HEK293 (cell line): ENCODE measurements at regions not wholly inside any gene's neighbourhood (a gene's known extent, or its start where the extent isn't known, plus 50 kb on each side); places are given as distances from the start of the nearest gene placed in this dataset.
A peak's percentile ranks its signal among the peaks of the same experiment; 100 is the strongest.

Experiments
- GLI4 ChIP-seq: fragments of 450-650 bp; formaldehyde crosslinking; IDR thresholded peaks from 2 replicates; pipeline ENCODE4 v1.5.1; 2016; ENCODE audit warnings: missing biosample characterization, missing genetic modification characterization
- OVOL3 ChIP-seq: fragments of 450-650 bp; formaldehyde crosslinking; IDR thresholded peaks from 2 replicates; pipeline ENCODE4 v1.5.1; 2016; ENCODE audit warnings: missing biosample characterization, missing genetic modification characterization
- RBAK ChIP-seq: fragments of 450-650 bp; formaldehyde crosslinking; IDR thresholded peaks from 2 replicates; pipeline ENCODE4 v1.5.1; 2016; ENCODE audit warnings: missing biosample characterization, missing genetic modification characterization
- SCRT2 ChIP-seq: fragments of 450-650 bp; formaldehyde crosslinking; IDR thresholded peaks from 2 replicates; pipeline ENCODE4 v1.5.1; 2016; ENCODE audit warnings: missing biosample characterization, missing genetic modification characterization
- SP2 ChIP-seq: fragments of 450-650 bp; formaldehyde crosslinking; IDR thresholded peaks from 2 replicates; pipeline ENCODE4 v1.5.1; 2016; ENCODE audit warnings: missing biosample characterization, missing genetic modification characterization
- WT1 ChIP-seq: fragments of 450-650 bp; formaldehyde crosslinking; IDR thresholded peaks from 2 replicates; pipeline ENCODE4 v1.5.1; 2016; ENCODE audit warnings: missing biosample characterization, missing genetic modification characterization
- YY2 ChIP-seq: fragments of 450-650 bp; formaldehyde crosslinking; IDR thresholded peaks from 2 replicates; pipeline ENCODE4 v1.5.1; 2016; ENCODE audit warnings: missing biosample characterization, missing genetic modification characterization
- ZBTB11 ChIP-seq: fragments of 450-650 bp; formaldehyde crosslinking; conservative IDR thresholded peaks from 2 replicates; pipeline ENCODE4 v1.5.1; 2016; ENCODE audit warnings: low read depth, missing biosample characterization, missing genetic modification characterization
- ZBTB17 ChIP-seq: fragments of 450-650 bp; formaldehyde crosslinking; IDR thresholded peaks from 2 replicates; pipeline ENCODE4 v1.5.1; 2016; ENCODE audit warnings: missing biosample characterization, missing genetic modification characterization
- ZBTB26 ChIP-seq: fragments of 450-650 bp; formaldehyde crosslinking; optimal IDR thresholded peaks from 2 replicates; pipeline ENCODE3; 2016; ENCODE audit warnings: missing biosample characterization, mild to moderate bottlenecking, missing genetic modification characterization
- ZBTB8A ChIP-seq: fragments of 450-650 bp; formaldehyde crosslinking; IDR thresholded peaks from 2 replicates; pipeline ENCODE4 v1.5.1; 2016; ENCODE audit warnings: missing biosample characterization, missing genetic modification characterization
- ZFP37 ChIP-seq: fragments of 450-650 bp; formaldehyde crosslinking; IDR thresholded peaks from 2 replicates; pipeline ENCODE4 v1.5.1; 2016; ENCODE audit warnings: missing biosample characterization, missing genetic modification characterization
- ZFP69B ChIP-seq: fragments of 450-650 bp; formaldehyde crosslinking; IDR thresholded peaks from 2 replicates; pipeline ENCODE4 v1.5.1; 2016; ENCODE audit warnings: missing biosample characterization, missing genetic modification characterization
- ZNF114 ChIP-seq: fragments of 450-650 bp; formaldehyde crosslinking; IDR thresholded peaks from 2 replicates; pipeline ENCODE4 v1.5.0; 2017; ENCODE audit warnings: missing biosample characterization, missing genetic modification characterization
- ZNF157 ChIP-seq: fragments of 450-650 bp; formaldehyde crosslinking; IDR thresholded peaks from 2 replicates; pipeline ENCODE4 v1.5.1; 2016; ENCODE audit warnings: missing biosample characterization, missing genetic modification characterization
- ZNF18 ChIP-seq: fragments of 450-650 bp; formaldehyde crosslinking; IDR thresholded peaks from 2 replicates; pipeline ENCODE4 v1.5.1; 2016; ENCODE audit warnings: missing biosample characterization, missing genetic modification characterization
- ZNF184 ChIP-seq: fragments of 450-650 bp; IDR thresholded peaks from 2 replicates; pipeline ENCODE4 v1.5.1; 2018; ENCODE audit warnings: missing biosample characterization, mild to moderate bottlenecking, missing genetic modification characterization
- ZNF202 ChIP-seq: fragments of 450-650 bp; formaldehyde crosslinking; IDR thresholded peaks from 2 replicates; pipeline ENCODE4 v1.5.1; 2016; ENCODE audit warnings: missing biosample characterization, missing genetic modification characterization, borderline replicate concordance
- ZNF221 ChIP-seq: fragments of 450-650 bp; formaldehyde crosslinking; IDR thresholded peaks from 2 replicates; pipeline ENCODE4 v1.5.1; 2017; ENCODE audit warnings: missing biosample characterization, missing genetic modification characterization, borderline replicate concordance
- ZNF23 ChIP-seq: fragments of 450-650 bp; formaldehyde crosslinking; IDR thresholded peaks from 2 replicates; pipeline ENCODE4 v1.5.1; 2016; ENCODE audit warnings: missing biosample characterization, missing genetic modification characterization, borderline replicate concordance
- ZNF266 ChIP-seq: fragments of 450-650 bp; formaldehyde crosslinking; IDR thresholded peaks from 2 replicates; pipeline ENCODE4 v1.5.1; 2016; ENCODE audit warnings: missing biosample characterization, missing genetic modification characterization, low read depth
- ZNF350 ChIP-seq: fragments of 450-650 bp; formaldehyde crosslinking; IDR thresholded peaks from 2 replicates; pipeline ENCODE4 v1.5.0; 2017; ENCODE audit warnings: missing biosample characterization, mild to moderate bottlenecking, missing genetic modification characterization
- ZNF426 ChIP-seq: fragments of 450-650 bp; formaldehyde crosslinking; IDR thresholded peaks from 2 replicates; pipeline ENCODE4 v1.5.1; 2017; ENCODE audit warnings: missing biosample characterization, missing genetic modification characterization, mild to moderate bottlenecking, inconsistent platforms, moderate library complexity
- ZNF433 ChIP-seq: fragments of 450-650 bp; formaldehyde crosslinking; IDR thresholded peaks from 2 replicates; pipeline ENCODE4 v1.5.1; 2016; ENCODE audit warnings: missing biosample characterization, missing genetic modification characterization, low read depth
- ZNF514 ChIP-seq: fragments of 450-650 bp; formaldehyde crosslinking; IDR thresholded peaks from 2 replicates; pipeline ENCODE4 v1.5.1; 2016; ENCODE audit warnings: missing biosample characterization, missing genetic modification characterization
- ZNF560 ChIP-seq: fragments of 450-650 bp; formaldehyde crosslinking; IDR thresholded peaks from 2 replicates; pipeline ENCODE4 v1.5.1; 2017; ENCODE audit warnings: missing biosample characterization, missing genetic modification characterization, borderline replicate concordance
- ZNF629 ChIP-seq: fragments of 450-650 bp; formaldehyde crosslinking; IDR thresholded peaks from 2 replicates; pipeline ENCODE4 v1.5.1; 2017; ENCODE audit warnings: missing biosample characterization, missing genetic modification characterization
- ZNF654 ChIP-seq: fragments of 450-650 bp; formaldehyde crosslinking; IDR thresholded peaks from 2 replicates; pipeline ENCODE4 v1.5.1; 2016; ENCODE audit warnings: low read depth, missing biosample characterization, missing genetic modification characterization
- ZNF670 ChIP-seq: fragments of 450-650 bp; formaldehyde crosslinking; IDR thresholded peaks from 2 replicates; pipeline ENCODE4 v1.5.1; 2016; ENCODE audit warnings: missing biosample characterization, missing genetic modification characterization, low read depth
- ZNF677 ChIP-seq: fragments of 450-650 bp; IDR thresholded peaks from 2 replicates; pipeline ENCODE4 v1.5.0; 2018; ENCODE audit warnings: missing biosample characterization, mild to moderate bottlenecking, missing genetic modification characterization, moderate library complexity
- ZNF704 ChIP-seq: fragments of 450-650 bp; formaldehyde crosslinking; IDR thresholded peaks from 2 replicates; pipeline ENCODE4 v1.5.1; 2016; ENCODE audit warnings: missing biosample characterization, missing genetic modification characterization
- ZNF747 ChIP-seq: fragments of 450-650 bp; formaldehyde crosslinking; IDR thresholded peaks from 2 replicates; pipeline ENCODE4 v1.5.1; 2016; ENCODE audit warnings: missing biosample characterization, missing genetic modification characterization

- TF ChIP-seq ZFP37 (no peak), ZBTB26 (tag by site-specific recombination) (no peak), ZBTB11 (tag by site-specific recombination) (peak; percentile 71), ZNF266 (tag by site-specific recombination) (peak; percentile 85), SCRT2 (tag by site-specific recombination) (no peak), ZNF514 (0 out of 2 replicates have a peak, but pooled peaks have one; percentile 46), ZNF184 (no peak), ZNF670 (tag by site-specific recombination) (no peak), YY2 (tag by site-specific recombination) (no peak), ZNF18 (tag by site-specific recombination) (no peak), ZNF654 (tag by site-specific recombination) (peak; percentile 43), ZNF350 (tag by site-specific recombination) (no peak), ZNF23 (no peak), ZBTB8A (tag by site-specific recombination) (peak; percentile 67), ZNF560 (peak; percentile 88), ZNF202 (tag by site-specific recombination) (peak; percentile 47; the same call in 1 of the 2 replicates), ZNF433 (tag by site-specific recombination) (peak; percentile 70; the same call in 1 of the 2 replicates), ZNF747 (tag by site-specific recombination) (no peak), GLI4 (tag by site-specific recombination) (no peak), ZNF629 (peak; percentile 39; the same call in 1 of the 2 replicates), WT1 (tag by site-specific recombination) (no peak), ZNF704 (tag by site-specific recombination) (no peak), RBAK (0 out of 2 replicates have a peak, but pooled peaks have one; percentile 72), ZBTB17 (tag by site-specific recombination) (no peak), SP2 (tag by site-specific recombination) (no peak), OVOL3 (tag by site-specific recombination) (no peak; the same call in 1 of the 2 replicates), ZFP69B (tag by site-specific recombination) (no peak), ZNF157 (0 out of 2 replicates have a peak, but pooled peaks have one; percentile 18), ZNF114 (tag by site-specific recombination) (no peak), ZNF677 (tag by site-specific recombination) (no peak), ZNF426 (tag by site-specific recombination) (peak; percentile 76), ZNF221 (peak; percentile 45; the same call in 1 of the 2 replicates)
These were observed 54.0 kb upstream of the SNX9 start (continued) for GRCh38 chr6:157768863-157769551.
